Germinal center (tissue), 1 donor: ENCODE measurements at regions not wholly inside any gene's neighbourhood (a gene's known extent, or its start where the extent isn't known, plus 50 kb on each side); places are given as distances from the start of the nearest gene placed in this dataset.
"Not testable (repeated sequence)": the region's sequence is repeated elsewhere in the genome, so short reads cannot be mapped to it uniquely, and the experiment has no call there.

Experiments
- DNase-seq: peaks from one replicate; pipeline ENCODE4 v3.0.0; 2012; ENCODE audit warnings: mixed read lengths, low spot score

GRCh38 chr18:961644-962355 lies 57.1 kb downstream of the ADCYAP1 start:
- DNase-seq: peak; percentile 11

- no peak for DNase-seq
These were observed 58.6 kb downstream of the ADCYAP1 start for GRCh38 chr18:963276-963675.

GRCh38 chr18:965921-966758 lies 61.5 kb downstream of the ADCYAP1 start:
- DNase-seq: no peak

- no peak for DNase-seq
These were observed 62.3 kb downstream of the ADCYAP1 start for GRCh38 chr18:966759-967576.

GRCh38 chr18:968910-969309 lies 64.2 kb downstream of the ADCYAP1 start:
- DNase-seq: not testable (repeated sequence)

DNA sequence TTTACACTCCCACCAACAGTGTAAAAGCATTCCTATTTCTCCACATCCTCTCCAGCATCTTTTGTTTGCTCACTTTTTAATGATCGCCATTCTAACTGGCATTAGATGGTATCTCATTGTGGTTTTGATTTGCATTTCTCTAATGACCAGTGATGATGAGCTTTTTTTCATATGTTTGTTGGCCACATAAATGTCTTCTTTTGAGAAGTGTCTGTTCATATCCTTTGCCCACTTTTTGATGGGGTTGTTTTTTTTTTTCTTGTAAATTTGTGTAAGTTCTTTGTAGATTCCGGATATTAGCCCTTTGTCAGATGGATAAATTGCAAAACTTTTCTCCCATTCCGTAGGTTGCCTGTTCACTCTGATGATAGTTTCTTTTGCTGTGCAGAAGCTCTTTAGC lies 64.6 kb downstream of the ADCYAP1 start:
- not testable (repeated sequence) for DNase-seq

- not testable (repeated sequence) for DNase-seq
These were observed 69.9 kb downstream of the ADCYAP1 start for GRCh38 chr18:974606-975005.

DNA sequence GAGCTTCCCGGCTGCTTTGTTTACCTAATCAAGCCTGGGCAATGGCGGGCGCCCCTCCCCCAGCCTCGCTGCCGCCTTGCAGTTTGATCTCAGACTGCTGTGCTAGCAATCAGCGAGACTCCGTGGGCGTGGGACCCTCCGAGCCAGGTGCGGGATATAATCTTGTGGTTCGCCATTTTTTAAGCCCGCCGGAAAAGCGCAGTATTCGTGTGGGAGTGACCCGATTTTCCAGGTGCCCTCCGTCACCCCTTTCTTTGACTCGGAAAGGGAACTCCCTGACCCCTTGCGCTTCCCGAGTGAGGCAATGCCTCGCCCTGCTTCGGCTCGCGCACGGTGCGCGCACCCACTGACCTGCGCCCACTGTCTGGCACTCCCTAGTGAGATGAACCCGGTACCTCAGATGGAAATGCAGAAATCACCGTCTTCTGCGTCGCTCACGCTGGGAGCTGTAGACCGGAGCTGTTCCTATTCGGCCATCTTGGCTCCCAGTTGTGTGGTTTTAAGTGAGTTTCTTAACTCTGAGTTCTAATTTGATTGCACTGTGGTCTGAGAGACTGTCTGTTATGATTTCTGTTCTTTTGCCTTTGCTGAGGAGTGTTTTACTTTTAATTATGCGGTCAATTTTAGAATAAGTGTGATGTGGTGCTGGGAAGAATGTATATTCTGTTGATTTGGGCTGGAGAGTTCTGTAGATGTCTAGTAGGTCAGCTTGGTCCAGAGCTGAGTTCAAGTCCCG lies 71.9 kb downstream of the ADCYAP1 start:
- not testable (repeated sequence) for DNase-seq

- DNase-seq: not testable (repeated sequence)
These were observed 72.7 kb downstream of the ADCYAP1 start for GRCh38 chr18:977327-977726.

- DNase-seq: not testable (repeated sequence)
These were observed 73.1 kb downstream of the ADCYAP1 start for GRCh38 chr18:977732-978131.

DNA sequence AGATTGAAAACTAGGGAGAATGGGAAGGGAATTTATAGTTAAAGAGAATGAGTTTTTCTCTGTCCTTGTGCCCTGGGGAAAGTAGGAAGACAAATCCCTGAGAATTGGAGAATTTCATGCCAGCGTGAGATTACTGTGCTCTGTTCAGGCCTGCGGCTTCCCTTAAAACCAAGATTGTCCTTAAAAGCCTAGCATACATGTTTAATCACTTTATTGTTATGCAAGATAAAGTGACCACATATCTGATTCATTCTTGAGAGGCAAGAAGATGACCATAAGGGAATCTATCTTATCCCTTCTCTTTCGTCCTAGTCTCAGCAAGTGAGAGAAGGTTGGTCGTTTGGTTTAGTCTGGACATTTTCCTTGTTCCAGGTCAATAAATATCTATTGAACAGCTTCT lies 75.9 kb downstream of the ADCYAP1 start:
- DNase-seq: no peak

DNA sequence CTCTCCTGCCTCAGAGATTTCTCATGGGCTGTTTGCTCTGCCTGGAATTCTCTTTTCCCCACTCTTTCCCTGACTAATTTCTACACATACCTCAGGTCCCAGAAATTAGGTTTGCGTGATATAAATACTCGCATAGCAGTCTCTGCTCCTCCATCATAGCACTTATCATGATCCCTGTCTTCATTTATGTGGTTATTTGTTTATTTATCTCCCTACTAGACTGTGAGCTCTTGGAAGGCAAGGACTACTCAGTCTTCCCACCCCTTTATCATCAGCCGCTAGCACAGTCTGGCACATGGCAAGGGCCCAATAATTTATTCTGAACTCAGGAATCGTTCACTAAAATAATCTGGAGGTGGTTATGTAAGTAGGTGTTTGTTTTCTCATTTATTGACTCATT lies 79.3 kb downstream of the ADCYAP1 start:
- no peak for DNase-seq

DNA sequence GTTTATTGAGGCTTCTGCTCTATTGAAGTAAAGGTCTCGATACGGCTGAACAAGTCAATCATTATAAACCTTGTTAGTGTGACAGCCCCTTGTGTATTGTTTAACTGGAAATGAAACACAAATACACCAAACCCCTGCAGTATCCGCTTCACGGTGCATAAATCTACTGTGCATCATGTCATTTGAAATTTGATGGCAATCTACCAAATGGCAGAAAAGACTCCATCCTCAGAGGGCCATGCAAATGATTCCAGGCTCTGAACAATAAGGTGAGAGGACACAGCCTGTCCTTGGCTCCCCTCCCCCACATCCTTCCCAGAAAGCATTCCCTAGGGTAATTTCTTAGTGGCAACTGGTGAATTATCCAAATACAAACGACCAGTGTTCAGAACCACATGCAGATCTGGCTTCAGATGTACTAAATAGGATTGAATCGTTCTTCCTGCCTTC lies 80.6 kb downstream of the ADCYAP1 start:
- DNase-seq: no peak

- DNase-seq: no peak
These were observed 81.4 kb downstream of the ADCYAP1 start for GRCh38 chr18:986051-986450.

DNA sequence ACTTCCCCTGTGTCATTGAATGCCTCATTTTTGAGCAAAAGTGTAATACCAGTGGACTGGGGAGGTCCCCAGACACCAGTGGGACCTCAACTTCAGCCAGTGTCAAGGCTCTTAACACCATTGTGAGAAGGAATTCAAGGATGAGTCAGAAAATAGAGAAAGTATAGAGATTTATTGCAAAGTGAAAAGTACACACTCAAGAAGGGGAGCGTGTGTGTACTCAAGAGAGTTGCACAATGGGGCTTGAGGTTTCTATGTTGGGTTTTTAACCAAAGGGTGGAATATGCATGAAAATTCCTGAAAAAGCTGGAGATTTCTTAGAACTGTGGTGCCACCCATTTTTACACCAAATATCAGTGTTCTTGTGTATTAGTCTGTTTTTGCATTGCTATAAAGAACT lies 81.9 kb downstream of the ADCYAP1 start:
- DNase-seq: no peak

DNA sequence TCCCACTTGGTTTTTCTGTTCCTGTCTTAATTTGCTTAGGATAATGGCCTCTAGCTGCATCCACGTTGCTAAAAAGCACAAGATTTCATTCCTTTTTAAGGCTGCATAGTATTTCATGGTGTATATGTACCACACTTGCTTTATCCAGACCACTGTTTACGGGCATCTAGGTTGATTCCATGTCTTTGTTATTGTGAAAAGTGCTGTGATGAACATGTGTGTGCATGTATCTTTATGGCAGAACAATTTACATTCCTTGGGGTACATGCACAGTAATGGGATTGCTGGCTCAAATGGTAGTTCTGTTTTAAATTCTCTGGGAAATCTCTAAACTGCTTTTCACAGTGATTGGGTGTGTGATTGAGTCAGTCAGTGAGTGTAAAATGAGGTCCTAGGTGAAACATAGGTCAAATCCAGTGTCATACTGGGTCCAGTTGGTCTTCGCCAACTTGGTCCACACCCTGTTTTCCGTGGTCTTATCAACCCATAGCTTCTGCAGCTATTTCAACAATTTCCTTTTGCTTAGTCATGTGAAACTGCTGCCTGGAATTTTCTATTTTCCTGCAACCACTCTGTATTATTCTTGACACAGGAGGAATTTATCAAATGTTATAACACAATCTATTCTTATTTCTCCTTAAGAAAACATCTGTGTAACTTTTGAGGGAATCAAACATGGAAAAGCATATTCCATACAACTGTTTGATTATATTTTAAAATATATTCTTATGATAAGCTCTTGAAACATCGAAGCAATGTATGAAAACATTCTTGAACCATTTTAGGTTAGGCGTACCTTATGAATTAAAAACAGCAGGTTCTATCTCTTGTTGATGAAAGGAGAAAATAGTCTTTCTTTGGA lies 82.9 kb downstream of the ADCYAP1 start:
- no peak for DNase-seq

DNA sequence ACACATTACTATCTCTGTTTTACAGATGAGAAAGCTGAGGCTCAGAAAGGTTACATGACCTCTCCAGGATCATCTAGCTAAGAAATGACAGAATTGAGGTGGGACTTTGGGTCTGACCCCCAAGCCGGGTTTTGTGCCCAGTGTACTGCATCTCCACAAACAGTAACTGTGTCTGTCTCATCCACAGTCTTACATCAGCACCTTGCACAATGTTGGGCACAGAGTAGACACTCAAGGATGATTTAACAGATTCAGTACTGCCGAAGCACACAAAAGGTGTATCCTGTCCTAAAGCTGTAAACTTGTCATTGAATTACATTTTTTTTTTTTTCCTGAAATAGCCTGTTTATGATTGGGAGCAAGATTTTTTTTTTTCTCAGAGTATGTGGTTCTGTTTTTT lies 84.8 kb downstream of the ADCYAP1 start:
- no peak for DNase-seq

DNA sequence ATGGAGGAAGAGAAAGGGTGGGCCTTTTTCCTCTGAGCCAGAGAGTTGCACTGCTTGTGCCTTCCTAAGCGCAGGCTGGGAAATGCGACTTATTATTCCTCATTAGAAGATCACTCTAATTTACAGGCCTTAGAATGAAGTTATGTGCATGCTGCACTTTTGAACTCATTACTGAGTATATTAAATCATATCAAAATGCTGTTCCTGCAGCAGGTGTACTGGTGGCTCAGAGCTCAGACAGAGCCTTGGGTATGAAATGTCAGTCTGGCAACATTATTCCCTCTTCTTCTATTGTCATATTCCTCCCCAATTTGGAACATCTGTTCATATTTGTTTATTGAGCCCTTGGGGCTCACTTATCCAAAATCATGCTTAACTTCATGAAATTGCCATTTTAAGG lies 85.5 kb downstream of the ADCYAP1 start:
- DNase-seq: no peak

GRCh38 chr18:991441-991840 lies 86.8 kb downstream of the ADCYAP1 start:
- DNase-seq: no peak

- no peak for DNase-seq
These were observed 88.9 kb downstream of the ADCYAP1 start for GRCh38 chr18:993560-993959.

- no peak for DNase-seq
These were observed 91.0 kb downstream of the ADCYAP1 start for GRCh38 chr18:995629-996028.
